ENCODE measurements at regions not wholly inside any gene's neighbourhood (a gene's known extent, or its start where the extent isn't known, plus 50 kb on each side); places are given as distances from the start of the nearest gene placed in this dataset.

DNA sequence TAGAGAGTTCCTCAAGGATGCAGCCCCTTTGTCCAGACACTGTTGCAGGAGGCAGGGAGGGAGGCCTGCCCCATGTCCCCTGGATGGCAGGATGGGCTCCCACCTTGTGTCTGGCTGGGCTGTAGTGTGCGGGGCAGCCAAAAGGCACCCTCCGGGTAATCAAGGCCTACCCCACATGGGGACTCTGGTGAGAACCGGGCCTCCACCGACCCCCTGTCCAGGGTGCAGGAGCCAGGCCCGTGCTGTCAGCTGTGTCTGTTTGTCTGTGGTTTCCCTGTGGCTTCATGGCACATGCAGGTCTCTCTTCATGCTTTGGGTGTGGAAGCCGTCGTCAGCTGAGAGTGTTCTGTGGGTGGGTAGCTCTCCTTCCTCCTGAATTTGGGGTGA is 1240.9 kb downstream of the BRD1 start:
- no peak overlapping the region for H3K4me3 Mint-ChIP-seq
- no peak overlapping the region for H3K27ac Mint-ChIP-seq (ENCODE audit: unreplicated experiment)

DNA sequence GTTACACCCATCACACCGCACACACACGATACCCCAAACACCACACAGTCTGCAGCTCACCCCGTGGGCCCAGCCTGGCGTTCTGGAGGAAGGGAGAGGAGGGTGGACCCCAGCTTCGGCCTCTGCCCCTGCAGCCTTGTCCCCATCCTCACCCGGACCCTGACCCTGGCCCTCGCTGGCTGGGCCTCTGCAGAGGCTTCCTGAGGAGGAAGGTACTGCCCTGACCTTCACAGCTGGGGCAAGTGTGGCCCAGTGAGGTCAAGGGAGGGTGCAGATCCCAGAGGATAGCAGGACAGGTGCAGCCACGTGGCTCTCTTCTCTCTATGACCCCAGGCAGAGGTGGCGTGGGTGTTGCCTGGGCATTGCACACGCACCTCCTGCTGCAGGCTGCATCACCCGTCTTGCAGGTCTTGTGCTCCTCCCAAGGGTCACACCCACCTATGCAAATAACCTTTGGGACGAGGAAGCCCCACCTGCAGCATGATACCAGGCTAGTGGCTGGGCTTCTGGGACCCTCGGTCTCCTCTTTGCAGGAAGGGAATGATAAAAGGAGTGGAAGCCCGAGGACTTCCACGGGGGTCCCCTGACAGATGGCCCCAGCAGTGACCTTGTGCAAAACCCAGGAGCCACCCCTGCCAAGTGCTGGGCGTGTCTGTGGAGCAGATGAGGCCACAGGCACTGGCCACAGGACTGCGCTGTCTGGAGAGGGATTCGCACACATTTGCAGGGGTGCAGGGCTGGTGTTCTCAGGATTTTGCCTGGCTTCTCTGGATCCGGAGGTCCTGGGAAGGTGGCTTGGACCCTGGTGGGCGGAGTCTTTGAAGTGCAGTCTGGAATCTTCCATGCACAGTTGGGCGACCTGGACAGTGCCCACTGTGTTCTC is 1241.5 kb downstream of the BRD1 start:
- no peak overlapping the region for H3K27ac Mint-ChIP-seq (ENCODE audit: unreplicated experiment)
- H3K4me3 Mint-ChIP-seq: no peak overlapping the region
- DNase-seq (ENCODE audit: low read depth, low spot score): no peak
- H3K36me3 Mint-ChIP-seq (ENCODE audit: low read depth): no peaks in the 10 kb centered on the region
- TF ChIP-seq, protein P1, sequence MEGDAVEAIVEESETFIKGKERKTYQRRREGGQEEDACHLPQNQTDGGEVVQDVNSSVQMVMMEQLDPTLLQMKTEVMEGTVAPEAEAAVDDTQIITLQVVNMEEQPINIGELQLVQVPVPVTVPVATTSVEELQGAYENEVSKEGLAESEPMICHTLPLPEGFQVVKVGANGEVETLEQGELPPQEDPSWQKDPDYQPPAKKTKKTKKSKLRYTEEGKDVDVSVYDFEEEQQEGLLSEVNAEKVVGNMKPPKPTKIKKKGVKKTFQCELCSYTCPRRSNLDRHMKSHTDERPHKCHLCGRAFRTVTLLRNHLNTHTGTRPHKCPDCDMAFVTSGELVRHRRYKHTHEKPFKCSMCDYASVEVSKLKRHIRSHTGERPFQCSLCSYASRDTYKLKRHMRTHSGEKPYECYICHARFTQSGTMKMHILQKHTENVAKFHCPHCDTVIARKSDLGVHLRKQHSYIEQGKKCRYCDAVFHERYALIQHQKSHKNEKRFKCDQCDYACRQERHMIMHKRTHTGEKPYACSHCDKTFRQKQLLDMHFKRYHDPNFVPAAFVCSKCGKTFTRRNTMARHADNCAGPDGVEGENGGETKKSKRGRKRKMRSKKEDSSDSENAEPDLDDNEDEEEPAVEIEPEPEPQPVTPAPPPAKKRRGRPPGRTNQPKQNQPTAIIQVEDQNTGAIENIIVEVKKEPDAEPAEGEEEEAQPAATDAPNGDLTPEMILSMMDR (conservative IDR thresholded peaks at IDR 0.05): no peak
- H3K4me1 Mint-ChIP-seq: peaks cover 4% of the 10 kb centered on the region
- H3K27me3 Mint-ChIP-seq (ENCODE audit: low read depth): no peaks in the 10 kb centered on the region
- H3K9me3 Mint-ChIP-seq: no peaks in the 10 kb centered on the region

More for the DNA sequence above, 1240.9 kb downstream of the BRD1 start:
- Mint-ChIP-seq H3K9me3 (no peaks in the 10 kb centered on the region), H3K4me1 (peaks cover 4% of the 10 kb centered on the region), H3K36me3 (ENCODE audit: low read depth) (no peaks in the 10 kb centered on the region), H3K27me3 (ENCODE audit: low read depth) (no peaks in the 10 kb centered on the region)
- no peak for DNase-seq (ENCODE audit: low read depth, low spot score)
- TF ChIP-seq, protein P1 (conservative IDR thresholded peaks at IDR 0.05): no peak

DNA sequence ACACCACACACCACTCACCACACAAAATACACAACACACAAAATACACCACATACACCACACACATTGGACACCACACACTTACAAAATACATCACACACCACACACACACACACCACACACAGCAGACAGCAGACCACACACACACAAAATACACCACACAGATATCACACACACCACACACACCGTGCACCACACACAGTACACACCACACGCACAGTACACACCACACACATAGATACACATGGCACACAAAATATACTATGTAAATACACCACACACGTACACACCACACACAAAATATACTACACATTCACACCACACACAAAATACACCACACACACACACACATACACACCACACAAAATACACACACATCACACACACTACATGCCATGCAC is 1243.5 kb downstream of the BRD1 start:
- peaks cover 12% of the 10 kb centered on the region for H3K4me1 Mint-ChIP-seq
- no peak for DNase-seq (ENCODE audit: low read depth, low spot score)
- no peaks in the 10 kb centered on the region for H3K9me3 Mint-ChIP-seq
- H3K36me3 Mint-ChIP-seq (ENCODE audit: low read depth): no peaks in the 10 kb centered on the region
- no peaks in the 10 kb centered on the region for H3K27me3 Mint-ChIP-seq (ENCODE audit: low read depth)
- H3K27ac Mint-ChIP-seq (ENCODE audit: unreplicated experiment): no peak overlapping the region
- TF ChIP-seq, protein P1 (conservative IDR thresholded peaks at IDR 0.05): no peak
- H3K4me3 Mint-ChIP-seq: no peak overlapping the region

DNA sequence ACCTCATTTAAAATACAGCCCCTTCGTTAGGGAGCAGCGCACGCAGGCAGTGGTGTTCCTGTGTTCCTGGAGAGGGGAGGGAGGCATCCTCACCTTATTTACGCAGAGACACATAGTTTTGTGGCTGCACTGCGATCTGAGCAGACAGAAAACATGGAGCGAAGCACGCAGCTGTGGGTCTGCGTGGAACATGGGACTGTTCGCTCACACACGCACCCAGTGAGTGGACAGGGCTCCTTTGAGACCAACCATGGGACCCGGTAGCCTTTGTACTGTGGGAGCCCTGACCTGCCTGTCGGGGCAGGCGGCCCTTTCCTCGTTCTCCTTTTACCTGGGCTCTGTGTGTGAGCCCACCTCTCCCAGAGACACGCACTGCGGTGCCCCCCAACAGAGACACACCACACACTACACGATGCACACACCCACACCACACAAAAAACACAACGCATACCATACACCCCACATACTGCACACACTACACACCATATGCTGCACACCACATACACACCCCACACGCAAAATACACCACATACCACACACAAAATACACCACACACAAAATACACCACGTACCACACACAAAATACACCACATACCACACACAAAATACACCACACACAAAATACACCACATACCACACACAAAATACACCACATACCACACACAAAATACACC is 1245.7 kb downstream of the BRD1 start:
- Mint-ChIP-seq H3K27me3 (ENCODE audit: low read depth) (no peaks in the 10 kb centered on the region), H3K4me1 (peaks cover 26% of the 10 kb centered on the region), H3K27ac (ENCODE audit: unreplicated experiment) (no peak overlapping the region), H3K9me3 (no peaks in the 10 kb centered on the region), H3K36me3 (ENCODE audit: low read depth) (no peaks in the 10 kb centered on the region), H3K4me3 (peak overlapping the region; percentile 17)
- TF ChIP-seq, protein P1 (conservative IDR thresholded peaks at IDR 0.05): no peak
- DNase-seq (ENCODE audit: low read depth, low spot score): no peak

DNA sequence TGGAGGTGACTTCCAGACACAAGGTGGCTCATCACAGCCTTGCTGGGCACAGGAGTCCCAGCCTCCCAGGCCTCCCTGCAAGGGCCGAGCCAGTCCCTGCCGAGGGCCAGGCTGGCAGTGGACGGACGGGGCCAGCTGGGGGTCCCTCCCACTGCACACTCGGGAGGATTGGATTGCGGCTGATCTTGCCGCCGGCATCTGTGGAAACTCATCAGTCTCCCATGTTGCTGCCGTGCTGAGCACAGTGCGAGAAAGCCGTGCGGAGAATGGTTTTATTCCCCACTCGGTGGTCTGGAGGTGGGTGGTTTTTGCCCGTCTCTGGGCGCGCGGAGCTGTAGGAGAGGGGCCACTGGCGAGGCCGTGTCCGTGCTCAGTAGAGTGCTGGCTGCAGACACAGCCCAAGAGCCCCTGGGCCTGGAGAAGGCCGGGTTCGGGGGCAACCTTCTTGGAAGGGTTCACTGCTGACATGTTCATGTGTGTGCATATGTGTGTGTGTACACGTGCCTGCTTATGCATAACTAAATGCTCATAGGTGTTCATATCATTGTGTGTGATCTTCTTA is 1246.4 kb downstream of the BRD1 start:
- TF ChIP-seq, protein P1 (conservative IDR thresholded peaks at IDR 0.05): no peak
- Mint-ChIP-seq H3K4me3 (peak overlapping the region; percentile 17), H3K27ac (ENCODE audit: unreplicated experiment) (no peak overlapping the region), H3K9me3 (no peaks in the 10 kb centered on the region), H3K27me3 (ENCODE audit: low read depth) (no peaks in the 10 kb centered on the region), H3K4me1 (peaks cover 26% of the 10 kb centered on the region), H3K36me3 (ENCODE audit: low read depth) (no peaks in the 10 kb centered on the region)
- no peak for DNase-seq (ENCODE audit: low read depth, low spot score)

Data from neural crest cell (in vitro differentiated cells).